ENCODE measurements at regions not wholly inside any gene's neighbourhood (a gene's known extent, or its start where the extent isn't known, plus 50 kb on each side); places are given as distances from the start of the nearest gene placed in this dataset.
A peak's percentile ranks its signal among the peaks of the same experiment; 100 is the strongest.
"Not testable (repeated sequence)": the region's sequence is repeated elsewhere in the genome, so short reads cannot be mapped to it uniquely, and the experiment has no call there.

DNA sequence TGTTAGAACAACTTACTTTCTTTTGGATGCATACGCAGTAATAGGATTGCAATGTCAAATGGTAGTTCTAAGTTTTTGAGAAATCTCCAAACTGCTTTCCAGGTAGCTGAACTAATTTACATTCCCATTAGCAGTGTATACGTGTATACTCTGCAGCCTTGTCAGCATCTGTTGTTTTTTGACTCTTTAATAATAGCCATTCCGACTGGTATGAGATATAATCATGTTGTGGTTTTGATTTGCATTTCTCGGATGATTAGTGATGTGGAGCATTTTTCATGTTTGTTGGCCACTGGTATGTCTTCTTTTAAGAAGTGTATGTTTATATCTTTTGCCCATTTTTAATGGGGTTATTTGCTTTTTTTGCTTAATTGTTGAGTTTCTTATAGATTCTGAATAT, 76.9 kb upstream of the HNRNPA1L2 start:
- not testable (repeated sequence) for H3K4me3 ChIP-seq (ENCODE audit: low read length); DNase-seq (ENCODE audit: low read depth, low spot score)

DNA sequence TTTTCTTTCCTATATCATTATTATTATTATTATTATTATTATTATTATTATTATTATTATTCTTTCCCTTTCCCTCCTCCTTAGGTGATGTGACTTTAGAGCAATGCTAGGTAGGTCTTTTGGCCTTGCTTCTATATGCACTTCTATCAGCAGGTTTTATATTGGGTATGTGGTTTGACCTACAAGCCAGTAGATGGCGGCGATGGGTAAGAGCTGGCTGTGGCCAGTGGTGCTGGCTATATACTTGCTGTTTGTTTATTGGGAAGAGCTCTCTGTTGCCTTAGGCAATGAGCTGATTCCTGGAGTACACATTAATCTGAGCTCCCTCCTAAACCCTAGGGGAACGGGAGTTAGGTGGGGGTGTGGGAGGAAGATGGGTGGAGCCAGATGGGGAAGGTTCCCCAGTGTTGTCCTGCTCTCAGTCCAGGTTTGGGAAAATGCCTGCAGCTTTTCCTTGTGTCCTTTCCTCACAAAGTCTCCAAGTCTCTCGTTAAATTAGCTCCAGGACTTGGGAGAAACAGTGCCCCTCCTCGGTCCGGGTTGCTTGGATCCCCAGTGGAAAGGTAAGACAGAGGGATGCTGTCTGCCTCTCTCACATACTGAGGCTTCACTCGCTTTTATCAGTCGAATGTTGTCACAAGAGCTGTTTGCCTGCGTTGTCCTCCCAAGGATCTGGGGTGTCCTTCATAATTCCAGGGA, 72.2 kb upstream of the HNRNPA1L2 start:
- H3K4me3 ChIP-seq (ENCODE audit: low read length): not testable (repeated sequence)
- DNase-seq (ENCODE audit: low read depth, low spot score): peak; percentile 1

GRCh38 chr13:52571163-52571562, 71.1 kb upstream of the HNRNPA1L2 start:
- H3K4me3 ChIP-seq (ENCODE audit: low read length); DNase-seq (ENCODE audit: low read depth, low spot score): not testable (repeated sequence)

DNA sequence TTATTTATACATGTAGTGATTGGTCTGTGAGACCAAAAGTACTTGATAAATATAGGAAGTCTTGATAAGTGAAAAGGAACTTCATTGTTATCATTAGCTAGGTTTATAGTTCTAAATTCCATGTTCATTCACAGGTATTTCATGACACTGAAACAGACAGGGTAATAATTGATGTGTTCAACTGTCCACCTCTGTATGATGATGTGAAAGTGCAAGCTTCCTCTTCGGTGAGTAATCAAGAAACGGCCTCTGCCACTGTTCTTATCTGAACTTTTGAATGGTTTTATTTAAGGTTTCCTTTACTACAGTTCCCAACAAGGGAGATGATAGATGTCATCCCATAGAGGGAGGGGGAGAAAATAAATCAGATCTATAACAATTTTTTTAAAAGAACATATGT, 59.3 kb upstream of the HNRNPA1L2 start:
- H3K4me3 ChIP-seq (ENCODE audit: low read length); DNase-seq (ENCODE audit: low read depth, low spot score): not testable (repeated sequence)
